Osteoblast (primary cell): ENCODE measurements at regions not wholly inside any gene's neighbourhood (a gene's known extent, or its start where the extent isn't known, plus 50 kb on each side); places are given as distances from the start of the nearest gene placed in this dataset.

Source experiments
- DNase-seq: peaks from one replicate; pipeline ENCODE4 v3.0.0; 2011; ENCODE audit warnings: low spot score, mixed read lengths; ENCODE audit not compliant: insufficient read length; ENCODE audit errors: missing footprints
- H2AFZ ChIP-seq: 2 replicates; pipeline ENCODE4 v1.6.0; 2011; ENCODE audit warnings: mild to moderate bottlenecking, low read length
- H3K27ac ChIP-seq: 2 replicates; pipeline ENCODE4 v1.5.1; 2011; ENCODE audit warnings: mild to moderate bottlenecking, low read depth, low read length, moderate library complexity
- H3K27me3 ChIP-seq: 2 replicates; pipeline ENCODE4 v1.6.0; 2012; ENCODE audit warnings: mild to moderate bottlenecking, control low read depth, inconsistent platforms, low read length, moderate library complexity; ENCODE audit not compliant: insufficient read depth
- H3K36me3 ChIP-seq: 2 replicates; pipeline ENCODE4 v1.5.1; 2011; ENCODE audit warnings: mild to moderate bottlenecking, low read length, control low read depth, moderate library complexity; ENCODE audit not compliant: insufficient read depth
- H3K4me1 ChIP-seq: 2 replicates; pipeline ENCODE4 v1.5.1; 2011; ENCODE audit warnings: mild to moderate bottlenecking, low read length, control low read depth, moderate library complexity; ENCODE audit not compliant: insufficient read depth
- H3K4me2 ChIP-seq: 2 replicates; pipeline ENCODE4 v1.6.0; 2011; ENCODE audit warnings: mild to moderate bottlenecking, low read length; ENCODE audit not compliant: insufficient read depth
- H3K4me3 ChIP-seq: fragments of 200-600 bp; sonication (generic); 3 replicates; pipeline ENCODE4 v1.5.1; 2012; ENCODE audit warnings: mild to moderate bottlenecking, low read length, inconsistent platforms; ENCODE audit not compliant: insufficient read depth
- H3K79me2 ChIP-seq: 2 replicates; pipeline ENCODE4 v1.6.0; 2012; ENCODE audit warnings: mild to moderate bottlenecking, low read length, control low read depth, inconsistent platforms; ENCODE audit not compliant: insufficient read depth
- H3K9me3 ChIP-seq: 2 replicates; pipeline ENCODE4 v1.5.1; 2011; ENCODE audit warnings: low read depth, low read length, control low read depth
- H4K20me1 ChIP-seq: 2 replicates; pipeline ENCODE4 v1.6.0; 2012; ENCODE audit warnings: mild to moderate bottlenecking, low read length, control low read depth; ENCODE audit not compliant: insufficient read depth
- TF ChIP-seq, protein P1 (sequence below): IDR thresholded peaks from 2 replicates; pipeline ENCODE4 v1.5.1; 2011; ENCODE audit warnings: mild to moderate bottlenecking, low read depth, low read length, moderate library complexity; ENCODE audit errors: extremely low read depth

DNA sequence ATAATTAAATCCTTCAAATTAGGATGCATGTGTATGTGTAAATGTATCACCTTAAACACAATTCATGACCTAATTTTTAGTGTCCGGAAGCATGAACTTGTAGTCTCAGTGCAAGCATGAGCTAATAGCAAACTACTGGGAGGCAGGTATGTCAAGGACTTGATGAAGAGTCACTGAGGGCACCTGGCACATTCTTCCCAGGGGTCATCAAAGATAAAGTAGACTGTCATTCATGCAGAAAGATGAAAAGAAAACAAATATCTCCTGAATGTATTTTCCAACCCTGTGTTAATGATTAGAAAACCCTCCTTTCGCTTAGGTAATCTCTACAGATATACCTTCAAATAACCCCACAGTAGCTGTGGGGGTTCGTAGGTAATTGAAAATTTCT lies 234.9 kb downstream of the SOCS6 start:
- no peak overlapping the region for H2AFZ ChIP-seq
- no peaks in the 10 kb centered on the region for H3K36me3 ChIP-seq
- no peaks in the 10 kb centered on the region for H3K79me2 ChIP-seq
- DNase-seq, result no peak
- H3K27ac ChIP-seq, result no peak overlapping the region
- H3K4me1 ChIP-seq, result no peaks in the 10 kb centered on the region
- no peaks in the 10 kb centered on the region for H4K20me1 ChIP-seq
- H3K9me3 ChIP-seq, result no peaks in the 10 kb centered on the region
- H3K4me2 ChIP-seq, result no peak overlapping the region
- no peak overlapping the region for H3K4me3 ChIP-seq
- TF ChIP-seq, protein P1, sequence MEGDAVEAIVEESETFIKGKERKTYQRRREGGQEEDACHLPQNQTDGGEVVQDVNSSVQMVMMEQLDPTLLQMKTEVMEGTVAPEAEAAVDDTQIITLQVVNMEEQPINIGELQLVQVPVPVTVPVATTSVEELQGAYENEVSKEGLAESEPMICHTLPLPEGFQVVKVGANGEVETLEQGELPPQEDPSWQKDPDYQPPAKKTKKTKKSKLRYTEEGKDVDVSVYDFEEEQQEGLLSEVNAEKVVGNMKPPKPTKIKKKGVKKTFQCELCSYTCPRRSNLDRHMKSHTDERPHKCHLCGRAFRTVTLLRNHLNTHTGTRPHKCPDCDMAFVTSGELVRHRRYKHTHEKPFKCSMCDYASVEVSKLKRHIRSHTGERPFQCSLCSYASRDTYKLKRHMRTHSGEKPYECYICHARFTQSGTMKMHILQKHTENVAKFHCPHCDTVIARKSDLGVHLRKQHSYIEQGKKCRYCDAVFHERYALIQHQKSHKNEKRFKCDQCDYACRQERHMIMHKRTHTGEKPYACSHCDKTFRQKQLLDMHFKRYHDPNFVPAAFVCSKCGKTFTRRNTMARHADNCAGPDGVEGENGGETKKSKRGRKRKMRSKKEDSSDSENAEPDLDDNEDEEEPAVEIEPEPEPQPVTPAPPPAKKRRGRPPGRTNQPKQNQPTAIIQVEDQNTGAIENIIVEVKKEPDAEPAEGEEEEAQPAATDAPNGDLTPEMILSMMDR, result no peak
- H3K27me3 ChIP-seq, result no peaks in the 10 kb centered on the region

- Histone ChIP-seq H3K4me3 (no peak overlapping the region), H4K20me1 (no peaks in the 10 kb centered on the region), H3K36me3 (no peaks in the 10 kb centered on the region), H3K4me2 (no peak overlapping the region), H3K27me3 (no peaks in the 10 kb centered on the region), H3K9me3 (no peaks in the 10 kb centered on the region), H3K4me1 (no peaks in the 10 kb centered on the region), H2AFZ (no peak overlapping the region), H3K27ac (no peak overlapping the region), H3K79me2 (no peaks in the 10 kb centered on the region)
- TF ChIP-seq, protein P1, result no peak
- DNase-seq, result no peak
These were observed 234.4 kb downstream of the SOCS6 start for GRCh38 chr18:70523035-70523791.

GRCh38 chr18:70522183-70522680 lies 233.4 kb downstream of the SOCS6 start:
- TF ChIP-seq, protein P1, result no peak
- Histone ChIP-seq H4K20me1 (no peaks in the 10 kb centered on the region), H3K4me3 (no peak overlapping the region), H3K79me2 (no peaks in the 10 kb centered on the region), H2AFZ (no peak overlapping the region), H3K4me1 (no peaks in the 10 kb centered on the region), H3K27me3 (no peaks in the 10 kb centered on the region), H3K36me3 (no peaks in the 10 kb centered on the region), H3K4me2 (no peak overlapping the region), H3K27ac (no peak overlapping the region), H3K9me3 (no peaks in the 10 kb centered on the region)
- DNase-seq, result no peak

GRCh38 chr18:70520867-70521266 lies 232.0 kb downstream of the SOCS6 start:
- Histone ChIP-seq H3K27ac (no peak overlapping the region), H2AFZ (no peak overlapping the region), H3K4me2 (no peak overlapping the region), H3K27me3 (no peaks in the 10 kb centered on the region), H3K4me3 (no peak overlapping the region), H3K4me1 (no peaks in the 10 kb centered on the region), H3K36me3 (no peaks in the 10 kb centered on the region), H3K9me3 (no peaks in the 10 kb centered on the region), H4K20me1 (no peaks in the 10 kb centered on the region), H3K79me2 (no peaks in the 10 kb centered on the region)
- TF ChIP-seq, protein P1, result no peak
- DNase-seq, result no peak
